ENCODE measurements at regions not wholly inside any gene's neighbourhood (a gene's known extent, or its start where the extent isn't known, plus 50 kb on each side); places are given as distances from the start of the nearest gene placed in this dataset.

DNA sequence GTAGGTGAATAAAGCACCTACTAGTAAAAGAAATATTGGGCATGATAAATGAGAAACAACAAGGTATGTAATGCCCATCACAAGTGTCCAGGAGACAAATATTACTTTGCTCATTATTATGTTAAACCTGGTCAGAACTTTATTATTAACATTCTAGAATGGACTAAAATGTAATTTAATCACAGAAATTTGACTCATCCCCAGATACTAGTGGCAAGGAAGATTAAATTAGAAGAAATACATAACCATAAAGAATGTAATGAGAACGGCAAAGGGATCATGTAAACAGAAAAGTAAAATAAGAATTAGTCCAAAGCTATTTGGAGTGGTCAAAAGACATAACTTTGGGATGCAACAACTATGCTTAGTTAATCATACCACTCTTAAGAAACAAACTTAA, 71.2 kb upstream of the STAC start:
- no peak overlapping the region for H3K4me3 Mint-ChIP-seq (ENCODE audit: unreplicated experiment)
- no peaks in the 10 kb centered on the region for H3K36me3 Mint-ChIP-seq (ENCODE audit: insufficient read depth, unreplicated experiment)
- no peaks in the 10 kb centered on the region for H3K27me3 Mint-ChIP-seq (ENCODE audit: insufficient read depth, unreplicated experiment)

DNA sequence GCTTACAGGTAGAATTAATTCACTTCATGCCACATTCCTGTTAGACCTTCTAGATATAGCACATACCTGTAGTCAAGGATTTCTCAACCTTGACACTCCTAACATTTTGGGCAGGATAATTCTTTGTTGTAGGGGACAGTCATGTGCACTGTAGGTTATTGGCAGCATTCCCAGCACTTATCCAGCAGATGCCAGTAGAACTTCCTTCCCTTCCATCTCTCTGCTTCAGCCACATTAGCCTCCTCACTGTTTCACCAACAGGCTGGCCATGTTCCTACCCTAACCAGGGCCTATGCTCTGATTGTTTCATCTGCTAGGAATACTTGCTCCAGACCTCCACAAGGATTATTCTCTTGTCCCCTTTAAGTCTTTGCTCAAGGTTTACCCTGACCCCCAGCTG, 68.0 kb upstream of the STAC start:
- H3K27ac Mint-ChIP-seq (ENCODE audit: unreplicated experiment): no peak overlapping the region
- H3K36me3 ChIP-seq (ENCODE audit: control insufficient read depth, insufficient read depth, low read length): no peaks in the 10 kb centered on the region
- peaks cover 10% of the 10 kb centered on the region for H3K9me3 Mint-ChIP-seq (ENCODE audit: unreplicated experiment)
- no peak overlapping the region for H3K4me3 ChIP-seq (ENCODE audit: low read depth, low read length)
- no peak overlapping the region for H3K4me3 Mint-ChIP-seq (ENCODE audit: unreplicated experiment)
- DNase-seq: no peak
- H3K36me3 Mint-ChIP-seq (ENCODE audit: insufficient read depth, unreplicated experiment): no peaks in the 10 kb centered on the region
- no peaks in the 10 kb centered on the region for H3K27me3 ChIP-seq (replicated peaks; ENCODE audit: control insufficient read depth, insufficient read depth, low read length)
- intact Hi-C loops (cut with micrococcal nuclease; ENCODE audit: unreplicated experiment): no loop called here
- ChIA-PET CTCF (no interaction called here), POLR2A (no interaction called here)
- H3K4me1 ChIP-seq: no peaks in the 10 kb centered on the region
- no peaks in the 10 kb centered on the region for H3K4me1 Mint-ChIP-seq (ENCODE audit: low read depth, unreplicated experiment)
- H3K9me3 ChIP-seq: no peaks in the 10 kb centered on the region
- H3K27me3 Mint-ChIP-seq (ENCODE audit: insufficient read depth, unreplicated experiment): peaks cover 6% of the 10 kb centered on the region
- BruUV-seq (replicated peaks): no TSS peak
- TF ChIP-seq, protein P1, sequence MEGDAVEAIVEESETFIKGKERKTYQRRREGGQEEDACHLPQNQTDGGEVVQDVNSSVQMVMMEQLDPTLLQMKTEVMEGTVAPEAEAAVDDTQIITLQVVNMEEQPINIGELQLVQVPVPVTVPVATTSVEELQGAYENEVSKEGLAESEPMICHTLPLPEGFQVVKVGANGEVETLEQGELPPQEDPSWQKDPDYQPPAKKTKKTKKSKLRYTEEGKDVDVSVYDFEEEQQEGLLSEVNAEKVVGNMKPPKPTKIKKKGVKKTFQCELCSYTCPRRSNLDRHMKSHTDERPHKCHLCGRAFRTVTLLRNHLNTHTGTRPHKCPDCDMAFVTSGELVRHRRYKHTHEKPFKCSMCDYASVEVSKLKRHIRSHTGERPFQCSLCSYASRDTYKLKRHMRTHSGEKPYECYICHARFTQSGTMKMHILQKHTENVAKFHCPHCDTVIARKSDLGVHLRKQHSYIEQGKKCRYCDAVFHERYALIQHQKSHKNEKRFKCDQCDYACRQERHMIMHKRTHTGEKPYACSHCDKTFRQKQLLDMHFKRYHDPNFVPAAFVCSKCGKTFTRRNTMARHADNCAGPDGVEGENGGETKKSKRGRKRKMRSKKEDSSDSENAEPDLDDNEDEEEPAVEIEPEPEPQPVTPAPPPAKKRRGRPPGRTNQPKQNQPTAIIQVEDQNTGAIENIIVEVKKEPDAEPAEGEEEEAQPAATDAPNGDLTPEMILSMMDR (IDR thresholded peaks at IDR 0.05; ENCODE audit: insufficient read depth in 1 of 2, low read depth in 1 of 2, low read length in 1 of 2, severe bottlenecking in 1 of 2, unreplicated experiment in 1 of 2): no peak

More for the DNA sequence above, 71.2 kb upstream of the STAC start:
- Mint-ChIP-seq H3K27ac (ENCODE audit: unreplicated experiment) (no peak overlapping the region), H3K9me3 (ENCODE audit: unreplicated experiment) (no peaks in the 10 kb centered on the region), H3K4me1 (ENCODE audit: low read depth, unreplicated experiment) (no peaks in the 10 kb centered on the region)
- POLR2A ChIA-PET: no interaction called here
- intact Hi-C loops (cut with micrococcal nuclease; ENCODE audit: unreplicated experiment): no loop called here
- Histone ChIP-seq H3K4me3 (ENCODE audit: low read depth, low read length) (no peak overlapping the region), H3K9me3 (no peaks in the 10 kb centered on the region), H3K4me1 (no peaks in the 10 kb centered on the region), H3K27me3 (replicated peaks; ENCODE audit: control insufficient read depth, insufficient read depth, low read length) (no peaks in the 10 kb centered on the region), H3K36me3 (ENCODE audit: control insufficient read depth, insufficient read depth, low read length) (no peaks in the 10 kb centered on the region)
- no TSS peak for BruUV-seq (replicated peaks)
- CTCF ChIA-PET: no interaction called here
- TF ChIP-seq, protein P1 (IDR thresholded peaks at IDR 0.05; ENCODE audit: insufficient read depth in 1 of 2, low read depth in 1 of 2, low read length in 1 of 2, severe bottlenecking in 1 of 2, unreplicated experiment in 1 of 2): no peak
- DNase-seq: no peak

DNA sequence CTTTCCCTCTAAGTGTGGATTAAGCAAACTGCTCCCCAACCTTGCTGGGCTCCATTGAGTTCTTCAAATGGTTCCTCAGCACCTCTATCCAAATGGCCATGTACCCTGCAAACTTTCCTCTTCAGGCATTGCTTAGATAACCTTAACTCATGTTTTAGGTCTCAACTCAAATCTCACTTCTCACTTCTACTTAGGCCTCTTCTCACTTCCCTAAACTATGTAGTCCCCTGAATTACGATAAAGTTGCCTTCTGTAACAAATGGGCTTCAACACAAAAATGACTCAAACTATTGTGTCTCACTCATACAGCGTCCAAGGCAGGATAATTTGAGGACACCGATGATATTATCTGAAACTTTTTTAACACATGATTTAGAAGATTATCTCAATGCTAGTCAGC, 62.4 kb upstream of the STAC start:
- Histone ChIP-seq H3K27me3 (replicated peaks; ENCODE audit: control insufficient read depth, insufficient read depth, low read length) (no peaks in the 10 kb centered on the region), H3K9me3 (no peaks in the 10 kb centered on the region), H3K4me3 (ENCODE audit: low read depth, low read length) (no peak overlapping the region), H3K36me3 (ENCODE audit: control insufficient read depth, insufficient read depth, low read length) (no peaks in the 10 kb centered on the region), H3K4me1 (no peaks in the 10 kb centered on the region)
- Mint-ChIP-seq H3K27me3 (ENCODE audit: insufficient read depth, unreplicated experiment) (peaks cover 9% of the 10 kb centered on the region), H3K9me3 (ENCODE audit: unreplicated experiment) (peaks cover 10% of the 10 kb centered on the region), H3K4me3 (ENCODE audit: unreplicated experiment) (no peak overlapping the region), H3K27ac (ENCODE audit: unreplicated experiment) (no peak overlapping the region), H3K4me1 (ENCODE audit: low read depth, unreplicated experiment) (no peaks in the 10 kb centered on the region), H3K36me3 (ENCODE audit: insufficient read depth, unreplicated experiment) (no peaks in the 10 kb centered on the region)
- POLR2A ChIA-PET: no interaction called here
- intact Hi-C loops (cut with micrococcal nuclease; ENCODE audit: unreplicated experiment): no loop called here
- no TSS peak for BruUV-seq (replicated peaks)
- CTCF ChIA-PET: no interaction called here
- no peak for DNase-seq
- TF ChIP-seq, protein P1 (IDR thresholded peaks at IDR 0.05; ENCODE audit: insufficient read depth in 1 of 2, low read depth in 1 of 2, low read length in 1 of 2, severe bottlenecking in 1 of 2, unreplicated experiment in 1 of 2): no peak

Measured in Caco-2 (cell line).